K562 (cell line): ENCODE measurements at regions not wholly inside any gene's neighbourhood (a gene's known extent, or its start where the extent isn't known, plus 50 kb on each side); places are given as distances from the start of the nearest gene placed in this dataset.

Source experiments
- ATAC-seq: fragments of 200-7000 bp; cut with Tn5 transposase; 3 replicates; pipeline ENCODE4 v1.9.1; 2020; ENCODE audit warnings: moderate library complexity
- BruUV-seq: library from RNA; stranded (reverse); fragments of 400-500 nt; replicated peaks from 2 replicates; lab custom pipeline; 2021; lab: Mats Ljungman, UMichigan
- CTCF ChIA-PET: fragments of 300-600 bp; formaldehyde crosslinking; extraction: SDS; loops from one replicate; lab custom pipeline; 2021; ENCODE audit warnings: low intra/inter-chr PET ratio; lab: Yijun Ruan, JAX
- POLR2A ChIA-PET: fragments of 300-600, 350-650 bp; sonication (Branson Sonifier 250); formaldehyde crosslinking; extraction: SDS; loops from one replicate; lab custom pipeline; 2021; ENCODE audit warnings: antibody characterized with exemption, inconsistent platforms; lab: Yijun Ruan, JAX
- DNase-seq, 4 experiments: peaks; one replicate each; pipeline versions ENCODE4 v3.0.0 to v3.0.0-alpha.2; 2011 to 2018; ENCODE audit warnings: low spot score in 3 of 4, mixed read lengths in 3 of 4; ENCODE audit errors: extremely low read depth in 1 of 4
- FAIRE-seq: peaks from 2 replicates; lab custom pipeline; 2011; peaks lifted over from hg19 to GRCh38; lab: Jason Lieb, UNC
- H2AFZ ChIP-seq: 2 replicates; pipeline ENCODE4 v1.6.0; 2011; ENCODE audit warnings: low read depth, low read length, control low read depth, inconsistent platforms
- H3K27ac ChIP-seq: fragments of 200-600 bp; 3 replicates; pipeline ENCODE4 v1.8.0; 2011; ENCODE audit warnings: low read depth, mild to moderate bottlenecking, control low read depth, inconsistent platforms, low read length, moderate library complexity, mixed read lengths; ENCODE audit errors: extremely low read depth
- H3K27me3 ChIP-seq, 2 experiments: fragments of 300-600 bp in 1 of 2; 2 replicates in 1 of 2; 3 replicates in 1 of 2; pipeline versions ENCODE4 v1.6.0 to v1.8.0; 2011; ENCODE audit warnings: inconsistent platforms in 2 of 2, low read length in 2 of 2, mild to moderate bottlenecking in 1 of 2, mixed read lengths in 1 of 2, moderate library complexity in 1 of 2; ENCODE audit not compliant: control insufficient read depth in 2 of 2, insufficient read depth in 2 of 2
- H3K36me3 ChIP-seq: fragments of 300-600 bp; 3 replicates; pipeline ENCODE4 v1.8.0; 2011; ENCODE audit warnings: mild to moderate bottlenecking, low read length, inconsistent platforms; ENCODE audit not compliant: control insufficient read depth, insufficient read depth
- H3K4me1 ChIP-seq, 2 experiments: fragments of 200-600 bp in 1 of 2; replicated peaks in 1 of 2; 2 replicates in 1 of 2; 3 replicates in 1 of 2; pipeline versions ENCODE4 v1.5.1 to v1.8.0; 2011; ENCODE audit warnings: inconsistent platforms in 2 of 2, low read length in 2 of 2, mild to moderate bottlenecking in 1 of 2, mixed read lengths in 1 of 2, moderate library complexity in 1 of 2; ENCODE audit not compliant: control insufficient read depth in 2 of 2, insufficient read depth in 2 of 2
- H3K4me2 ChIP-seq: 2 replicates; pipeline ENCODE4 v1.6.1; 2011; ENCODE audit warnings: low read length, control low read depth, inconsistent platforms, mixed read lengths; ENCODE audit not compliant: insufficient read depth
- H3K4me3 ChIP-seq: fragments of 200-600 bp; sonication (generic), shearing (Covaris generic); 2 replicates; pipeline ENCODE4 v1.5.1; 2016; ENCODE audit warnings: control low read depth, inconsistent platforms
- H3K79me2 ChIP-seq: fragments of 200-600 bp; 3 replicates; pipeline ENCODE4 v1.8.0; 2011; ENCODE audit warnings: low read length, inconsistent platforms; ENCODE audit not compliant: control insufficient read depth, insufficient read depth
- H3K9ac ChIP-seq, 2 experiments: 2 replicates each; pipeline versions ENCODE4 v1.6.0 to v1.6.1; 2011; ENCODE audit warnings: low read depth in 2 of 2, low read length in 2 of 2, control low read depth in 1 of 2, inconsistent platforms in 1 of 2, mild to moderate bottlenecking in 1 of 2, mixed read lengths in 1 of 2; ENCODE audit not compliant: insufficient read depth in 1 of 2
- H3K9me1 ChIP-seq: one replicate; pipeline ENCODE4 v1.6.0; 2011; ENCODE audit warnings: inconsistent platforms, mild to moderate bottlenecking, low read length, moderate library complexity; ENCODE audit not compliant: control insufficient read depth, insufficient read depth
- H3K9me3 ChIP-seq: replicated peaks from 2 replicates; pipeline ENCODE4 v1.5.1; 2011; ENCODE audit warnings: low read depth, low read length, inconsistent platforms; ENCODE audit not compliant: control insufficient read depth, insufficient read depth
- H4K20me1 ChIP-seq: replicated peaks from 2 replicates; pipeline ENCODE4 v1.6.1; 2011; ENCODE audit warnings: low read length, inconsistent platforms, mixed read lengths; ENCODE audit not compliant: control insufficient read depth, insufficient read depth
- BCLAF1 ChIP-seq, 2 experiments: fragments of 450-650 bp in 1 of 2; IDR thresholded peaks; 2 replicates each; pipeline ENCODE4 v1.6.1; 2011 to 2017; ENCODE audit warnings: low read depth in 2 of 2, antibody characterized with exemption in 1 of 2, borderline replicate concordance in 1 of 2, low read length in 1 of 2, mild to moderate bottlenecking in 1 of 2, mixed read lengths in 1 of 2; ENCODE audit not compliant: control insufficient read depth in 1 of 2
- ELF1 ChIP-seq: fragments of 200-800 bp; sonication (Bioruptor generic); IDR thresholded peaks from 2 replicates; pipeline ENCODE4 v1.6.1; 2016; ENCODE audit warnings: missing genetic modification characterization, missing compliant biosample characterization
- EWSR1 ChIP-seq: fragments of 450-650 bp; IDR thresholded peaks from 2 replicates; pipeline ENCODE4 v1.6.1; 2018; ENCODE audit warnings: borderline replicate concordance, mild to moderate bottlenecking, low read depth, moderate library complexity; ENCODE audit not compliant: partially characterized antibody
- HNRNPH1 ChIP-seq: fragments of 200-400 bp; formaldehyde crosslinking; optimal IDR thresholded peaks from 2 replicates; pipeline ENCODE3; 2017; ENCODE audit warnings: low read depth, mild to moderate bottlenecking, low read length, moderate library complexity
- KDM2B ChIP-seq: fragments of 250-450 bp; sonication (Bioruptor Pico); IDR thresholded peaks from 2 replicates; pipeline ENCODE4 v1.8.0; 2021; ENCODE audit warnings: mild to moderate bottlenecking, moderate library complexity
- KLF10 ChIP-seq: fragments of 250-450 bp; sonication (Bioruptor Pico); IDR thresholded peaks from 2 replicates; pipeline ENCODE4 v1.6.1; 2021; ENCODE audit warnings: matching md5 sums
- NBN ChIP-seq: fragments of 450-650 bp; IDR thresholded peaks from 2 replicates; pipeline ENCODE4 v1.6.1; 2016; ENCODE audit warnings: low read depth, mild to moderate bottlenecking
- TARDBP ChIP-seq: fragments of 450-650 bp; IDR thresholded peaks from 2 replicates; pipeline ENCODE4 v1.6.1; 2016
- TCF7L2 ChIP-seq: fragments of 150-350 bp; IDR thresholded peaks from 2 replicates; pipeline ENCODE4 v1.6.1; 2016; ENCODE audit warnings: low read depth, mild to moderate bottlenecking, low read length, moderate library complexity
- TFAM ChIP-seq: fragments of 250-450 bp; sonication (Bioruptor Pico); conservative IDR thresholded peaks from 2 replicates; pipeline ENCODE4 v1.5.0; 2021; ENCODE audit warnings: mild to moderate bottlenecking, moderate library complexity
- THRAP3 ChIP-seq: fragments of 450-650 bp; IDR thresholded peaks from 2 replicates; pipeline ENCODE4 v1.6.1; 2016; ENCODE audit warnings: mild to moderate bottlenecking, inconsistent platforms, borderline replicate concordance
- ZNF143 ChIP-seq: sonication (generic); formaldehyde crosslinking; IDR thresholded peaks from 2 replicates; pipeline ENCODE4 v1.9.0; 2022; ENCODE audit warnings: mild to moderate bottlenecking, missing genetic modification reagents
- WGBS: fragments of 100-300 bp; shearing (Covaris generic); methylation state at CpG from one replicate; pipeline ENCODE4 v1.1.6; 2016; ENCODE audit warnings: low coverage, mixed read lengths; ENCODE audit not compliant: insufficient coverage; ENCODE audit errors: missing lambda C conversion rate; 5-methylcytosine and 5-hydroxymethylcytosine counted together
- in situ Hi-C: fragments of 300-500 bp; cut with MboI; formaldehyde crosslinking; loops from 4 replicates; pipeline ENCODE4 v1.15.0; 2018; ENCODE audit warnings: inconsistent platforms, mixed read lengths
- intact Hi-C: fragments of 100-400 bp; cut with micrococcal nuclease; formaldehyde crosslinking; loops from 2 replicates; pipeline ENCODE4 v1.14.2; 2022
- TF ChIP-seq, protein P1 (sequence below), 2 experiments: fragments of 450-650 bp; IDR thresholded peaks; 2 replicates each; pipeline ENCODE4 v1.6.1; 2018; ENCODE audit warnings: mild to moderate bottlenecking in 2 of 2, low read depth in 1 of 2; ENCODE audit not compliant: partially characterized antibody in 2 of 2
- TF ChIP-seq, protein P2 (sequence below): sonication (generic); formaldehyde crosslinking; IDR thresholded peaks from 2 replicates; pipeline ENCODE4 v1.8.1; 2023; ENCODE audit warnings: mild to moderate bottlenecking, missing genetic modification reagents

GRCh38 chr4:20158195-20158594, 93.5 kb upstream of the SLIT2 start:
- FAIRE-seq (no peak), DNase-seq (no peak), ATAC-seq (no peak)
- ChIA-PET POLR2A (no interaction called here), CTCF (no interaction called here)
- H3K9me3 ChIP-seq: no peaks in the 10 kb centered on the region
- H3K4me1 ChIP-seq: no peaks in the 10 kb centered on the region
- intact Hi-C loops: no loop called here
- H3K9me1 ChIP-seq: no peaks in the 10 kb centered on the region
- H3K4me2 ChIP-seq: no peak overlapping the region
- H3K27me3 ChIP-seq: no peaks in the 10 kb centered on the region
- H3K79me2 ChIP-seq: no peaks in the 10 kb centered on the region
- in situ Hi-C loops: no loop called here
- no peak overlapping the region for H3K9ac ChIP-seq
- no peak overlapping the region for H3K27ac ChIP-seq
- no TSS peak for BruUV-seq
- 0% methylated on average over 2 of the region's 2 CpGs for WGBS
- no peak overlapping the region for H3K4me3 ChIP-seq
- no peak overlapping the region for H2AFZ ChIP-seq
- H4K20me1 ChIP-seq: no peaks in the 10 kb centered on the region
- H3K36me3 ChIP-seq: no peaks in the 10 kb centered on the region
- no peak for TF ChIP-seq NBN
- TF ChIP-seq HNRNPH1: no peak
- TF ChIP-seq, protein P1, sequence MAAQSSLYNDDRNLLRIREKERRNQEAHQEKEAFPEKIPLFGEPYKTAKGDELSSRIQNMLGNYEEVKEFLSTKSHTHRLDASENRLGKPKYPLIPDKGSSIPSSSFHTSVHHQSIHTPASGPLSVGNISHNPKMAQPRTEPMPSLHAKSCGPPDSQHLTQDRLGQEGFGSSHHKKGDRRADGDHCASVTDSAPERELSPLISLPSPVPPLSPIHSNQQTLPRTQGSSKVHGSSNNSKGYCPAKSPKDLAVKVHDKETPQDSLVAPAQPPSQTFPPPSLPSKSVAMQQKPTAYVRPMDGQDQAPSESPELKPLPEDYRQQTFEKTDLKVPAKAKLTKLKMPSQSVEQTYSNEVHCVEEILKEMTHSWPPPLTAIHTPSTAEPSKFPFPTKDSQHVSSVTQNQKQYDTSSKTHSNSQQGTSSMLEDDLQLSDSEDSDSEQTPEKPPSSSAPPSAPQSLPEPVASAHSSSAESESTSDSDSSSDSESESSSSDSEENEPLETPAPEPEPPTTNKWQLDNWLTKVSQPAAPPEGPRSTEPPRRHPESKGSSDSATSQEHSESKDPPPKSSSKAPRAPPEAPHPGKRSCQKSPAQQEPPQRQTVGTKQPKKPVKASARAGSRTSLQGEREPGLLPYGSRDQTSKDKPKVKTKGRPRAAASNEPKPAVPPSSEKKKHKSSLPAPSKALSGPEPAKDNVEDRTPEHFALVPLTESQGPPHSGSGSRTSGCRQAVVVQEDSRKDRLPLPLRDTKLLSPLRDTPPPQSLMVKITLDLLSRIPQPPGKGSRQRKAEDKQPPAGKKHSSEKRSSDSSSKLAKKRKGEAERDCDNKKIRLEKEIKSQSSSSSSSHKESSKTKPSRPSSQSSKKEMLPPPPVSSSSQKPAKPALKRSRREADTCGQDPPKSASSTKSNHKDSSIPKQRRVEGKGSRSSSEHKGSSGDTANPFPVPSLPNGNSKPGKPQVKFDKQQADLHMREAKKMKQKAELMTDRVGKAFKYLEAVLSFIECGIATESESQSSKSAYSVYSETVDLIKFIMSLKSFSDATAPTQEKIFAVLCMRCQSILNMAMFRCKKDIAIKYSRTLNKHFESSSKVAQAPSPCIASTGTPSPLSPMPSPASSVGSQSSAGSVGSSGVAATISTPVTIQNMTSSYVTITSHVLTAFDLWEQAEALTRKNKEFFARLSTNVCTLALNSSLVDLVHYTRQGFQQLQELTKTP (IDR thresholded peaks at IDR 0.05; ENCODE audit: low read depth in 1 of 2, partially characterized antibody in 2 of 2): no peak
- TF ChIP-seq THRAP3: no peak
- TF ChIP-seq TCF7L2: no peak
- TF ChIP-seq BCLAF1 (IDR thresholded peaks at IDR 0.05; ENCODE audit: borderline replicate concordance in 1 of 2, control insufficient read depth in 1 of 2, low read depth in 2 of 2, low read length in 1 of 2): no peak
- no peak for TF ChIP-seq EWSR1
- TF ChIP-seq, protein P2, sequence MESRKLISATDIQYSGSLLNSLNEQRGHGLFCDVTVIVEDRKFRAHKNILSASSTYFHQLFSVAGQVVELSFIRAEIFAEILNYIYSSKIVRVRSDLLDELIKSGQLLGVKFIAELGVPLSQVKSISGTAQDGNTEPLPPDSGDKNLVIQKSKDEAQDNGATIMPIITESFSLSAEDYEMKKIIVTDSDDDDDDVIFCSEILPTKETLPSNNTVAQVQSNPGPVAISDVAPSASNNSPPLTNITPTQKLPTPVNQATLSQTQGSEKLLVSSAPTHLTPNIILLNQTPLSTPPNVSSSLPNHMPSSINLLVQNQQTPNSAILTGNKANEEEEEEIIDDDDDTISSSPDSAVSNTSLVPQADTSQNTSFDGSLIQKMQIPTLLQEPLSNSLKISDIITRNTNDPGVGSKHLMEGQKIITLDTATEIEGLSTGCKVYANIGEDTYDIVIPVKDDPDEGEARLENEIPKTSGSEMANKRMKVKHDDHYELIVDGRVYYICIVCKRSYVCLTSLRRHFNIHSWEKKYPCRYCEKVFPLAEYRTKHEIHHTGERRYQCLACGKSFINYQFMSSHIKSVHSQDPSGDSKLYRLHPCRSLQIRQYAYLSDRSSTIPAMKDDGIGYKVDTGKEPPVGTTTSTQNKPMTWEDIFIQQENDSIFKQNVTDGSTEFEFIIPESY (CRISPR knock-in tag): no peak
- TF ChIP-seq KLF10 (CRISPR knock-in tag): no peak
- no peak for TF ChIP-seq TFAM
- no peak for TF ChIP-seq ELF1 (tag)
- TF ChIP-seq ZNF143 (CRISPR knock-in tag): no peak
- TF ChIP-seq TARDBP: no peak
- no peak for TF ChIP-seq KDM2B
- TF ChIP-seq, all 486 proteins: peak for 0
